Stimulated activated CD8-positive, alpha-beta memory T cell treated with anti-CD3 and anti-CD28 coated beads, Interleukin-2, amount 100 ng/mL, for 1 hour (primary cell): ENCODE measurements at regions not wholly inside any gene's neighbourhood (a gene's known extent, or its start where the extent isn't known, plus 50 kb on each side); places are given as distances from the start of the nearest gene placed in this dataset.

ENCODE experiments used
- DNase-seq, 2 donors: peaks; one replicate each; pipeline ENCODE4 v3.0.0-alpha.2; 2020; ENCODE audit warnings: low read depth in 2 of 2

- no peak for DNase-seq
These were observed 98.5 kb upstream of the PKDCC start for GRCh38 chr2:41949091-41949882.

- no peak for DNase-seq
These were observed 97.7 kb upstream of the PKDCC start for GRCh38 chr2:41949883-41950665.

GRCh38 chr2:41950666-41950960, 97.2 kb upstream of the PKDCC start:
- DNase-seq, result no peak

- no peak for DNase-seq
These were observed 93.2 kb upstream of the PKDCC start for GRCh38 chr2:41954304-41955291.

- no peak for DNase-seq
These were observed 92.3 kb upstream of the PKDCC start for GRCh38 chr2:41955316-41956043.

GRCh38 chr2:41957431-41957830, 90.4 kb upstream of the PKDCC start:
- DNase-seq, result no peak

GRCh38 chr2:41958251-41958650, 89.6 kb upstream of the PKDCC start:
- DNase-seq, result no peak

GRCh38 chr2:41958775-41959174, 89.0 kb upstream of the PKDCC start:
- no peak for DNase-seq

- no peak for DNase-seq
These were observed 88.1 kb upstream of the PKDCC start for GRCh38 chr2:41959760-41960159.

- no peak for DNase-seq
These were observed 84.7 kb upstream of the PKDCC start for GRCh38 chr2:41962922-41963622.

- DNase-seq, result no peak
These were observed 83.9 kb upstream of the PKDCC start for GRCh38 chr2:41963661-41964525.

GRCh38 chr2:41965173-41965908, 82.5 kb upstream of the PKDCC start:
- DNase-seq, result no peak

GRCh38 chr2:41965909-41966295, 81.9 kb upstream of the PKDCC start:
- no peak for DNase-seq

GRCh38 chr2:41966431-41966893, 81.4 kb upstream of the PKDCC start:
- no peak for DNase-seq

- no peak for DNase-seq
These were observed 80.9 kb upstream of the PKDCC start for GRCh38 chr2:41966920-41967319.

GRCh38 chr2:41967476-41968181, 80.2 kb upstream of the PKDCC start:
- DNase-seq, result no peak

GRCh38 chr2:41968182-41968578, 79.6 kb upstream of the PKDCC start:
- no peak for DNase-seq

GRCh38 chr2:41970988-41971660, 76.7 kb upstream of the PKDCC start:
- no peak for DNase-seq
